Amniotic epithelial cell (primary cell): ENCODE measurements at regions not wholly inside any gene's neighbourhood (a gene's known extent, or its start where the extent isn't known, plus 50 kb on each side); places are given as distances from the start of the nearest gene placed in this dataset.
A peak's percentile ranks its signal among the peaks of the same experiment; 100 is the strongest.

Experiments used
- DNase-seq: peaks from one replicate; pipeline ENCODE4 v3.0.0-alpha.2; 2010; ENCODE audit warnings: low read depth

GRCh38 chr12:66915306-66915904, 236.5 kb upstream of the GRIP1 start:
- DNase-seq: no peak

GRCh38 chr12:66916189-66916588, 237.3 kb upstream of the GRIP1 start:
- no peak for DNase-seq

- no peak for DNase-seq
Measured at GRCh38 chr12:66919466-66919865, 240.6 kb upstream of the GRIP1 start.

- no peak for DNase-seq
Measured at GRCh38 chr12:66920205-66920604, 241.3 kb upstream of the GRIP1 start.

GRCh38 chr12:66921151-66921550, 242.3 kb upstream of the GRIP1 start:
- no peak for DNase-seq

GRCh38 chr12:66925083-66925482, 246.2 kb upstream of the GRIP1 start:
- DNase-seq: no peak

GRCh38 chr12:66929121-66929520, 250.2 kb upstream of the GRIP1 start:
- DNase-seq: no peak

GRCh38 chr12:66931091-66931490, 252.2 kb upstream of the GRIP1 start:
- DNase-seq: no peak

- no peak for DNase-seq
Measured at GRCh38 chr12:66932126-66932525, 253.2 kb upstream of the GRIP1 start.

- no peak for DNase-seq
Measured at GRCh38 chr12:66934302-66935062, 255.6 kb upstream of the GRIP1 start.

GRCh38 chr12:66941150-66941549, 262.3 kb upstream of the GRIP1 start:
- no peak for DNase-seq

GRCh38 chr12:66942741-66943465, 264.0 kb upstream of the GRIP1 start:
- DNase-seq: no peak

GRCh38 chr12:66944365-66944764, 265.5 kb upstream of the GRIP1 start:
- no peak for DNase-seq

GRCh38 chr12:66945189-66945817, 266.4 kb upstream of the GRIP1 start:
- DNase-seq: no peak

- peak; percentile 14 for DNase-seq
Measured at GRCh38 chr12:66947119-66947518, 268.2 kb upstream of the GRIP1 start.

GRCh38 chr12:66952668-66953067, 273.8 kb upstream of the GRIP1 start:
- DNase-seq: no peak

GRCh38 chr12:66956300-66956699, 277.4 kb upstream of the GRIP1 start:
- no peak for DNase-seq

- no peak for DNase-seq
Measured at GRCh38 chr12:66959276-66959675, 280.4 kb upstream of the GRIP1 start.

- no peak for DNase-seq
Measured at GRCh38 chr12:66960006-66960405, 281.1 kb upstream of the GRIP1 start.

GRCh38 chr12:66960704-66961690, 282.1 kb upstream of the GRIP1 start:
- DNase-seq: peak; percentile 84

- no peak for DNase-seq
Measured at GRCh38 chr12:66962290-66962689, 283.4 kb upstream of the GRIP1 start.
